ENCODE measurements at regions not wholly inside any gene's neighbourhood (a gene's known extent, or its start where the extent isn't known, plus 50 kb on each side); places are given as distances from the start of the nearest gene placed in this dataset.

DNA sequence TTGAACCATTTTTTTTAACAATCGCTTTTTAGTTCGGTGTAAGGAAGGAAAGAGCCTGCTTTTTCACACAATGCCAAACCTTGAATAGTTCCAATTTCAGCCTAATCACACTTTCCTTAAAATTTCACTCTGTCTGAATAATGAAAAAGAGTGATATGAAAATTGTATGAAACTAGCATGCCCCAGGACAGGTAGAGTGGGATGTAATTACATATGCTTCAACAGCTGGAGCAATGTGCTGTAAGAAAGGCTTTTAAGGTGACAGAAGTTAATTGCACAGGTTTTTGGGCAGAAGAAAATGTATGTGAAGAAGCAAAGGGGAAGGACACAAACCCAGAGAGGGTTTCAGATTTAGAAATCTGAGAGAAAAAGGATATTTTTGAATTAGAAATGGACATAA is 184.0 kb downstream of the DSC3 start:
- TF ChIP-seq POLR2A (IDR thresholded peaks at IDR 0.05; ENCODE audit: low read length) (no peak), GATA1 (IDR thresholded peaks at IDR 0.05; ENCODE audit: low read depth, low read length) (no peak)

Measured in erythroblast (primary cell).